SK-N-MC (cell line): ENCODE measurements at regions not wholly inside any gene's neighbourhood (a gene's known extent, or its start where the extent isn't known, plus 50 kb on each side); places are given as distances from the start of the nearest gene placed in this dataset.

Source experiments
- DNase-seq: peaks from one replicate; pipeline ENCODE4 v3.0.0-alpha.2; 2011; ENCODE audit warnings: low read depth, low spot score
- H3K27ac ChIP-seq: fragments of 200-600 bp; sonication (generic); 2 replicates; pipeline ENCODE4 v1.5.1; 2016; ENCODE audit warnings: mixed run types
- H3K36me3 ChIP-seq: fragments of 200-600 bp; sonication (generic); 2 replicates; pipeline ENCODE4 v1.6.1; 2017; ENCODE audit warnings: antibody characterized with exemption, low read length, mixed read lengths; ENCODE audit not compliant: insufficient read depth
- H3K4me3 ChIP-seq: fragments of 200-600 bp; sonication (generic); 2 replicates; pipeline ENCODE4 v1.5.1; 2016
- H3K9ac ChIP-seq: fragments of 200-600 bp; sonication (generic); 2 replicates; pipeline ENCODE4 v1.8.0; 2017; ENCODE audit warnings: mixed run types, mixed read lengths; ENCODE audit not compliant: insufficient read length
- H3K9me3 ChIP-seq: fragments of 200-600 bp; sonication (generic); 2 replicates; pipeline ENCODE4 v1.6.1; 2017; ENCODE audit warnings: low read depth, mild to moderate bottlenecking, antibody characterized with exemption, low read length, moderate library complexity, mixed read lengths
- EZH2 ChIP-seq: fragments of 200-600 bp; sonication (generic); IDR thresholded peaks from one replicate; pipeline ENCODE4 v1.6.1; 2017; ENCODE audit warnings: antibody characterized with exemption
- FOXP2 ChIP-seq: optimal IDR thresholded peaks from 2 replicates; pipeline ENCODE3; 2011; ENCODE audit warnings: mild to moderate bottlenecking, moderate library complexity; ENCODE audit not compliant: insufficient read depth; ENCODE audit errors: extremely low read length, control extremely low read depth
- POLR2AphosphoS5 ChIP-seq: IDR thresholded peaks from 2 replicates; pipeline ENCODE4 v1.6.1; 2012; ENCODE audit warnings: mild to moderate bottlenecking, low read depth, low read length, borderline replicate concordance

DNA sequence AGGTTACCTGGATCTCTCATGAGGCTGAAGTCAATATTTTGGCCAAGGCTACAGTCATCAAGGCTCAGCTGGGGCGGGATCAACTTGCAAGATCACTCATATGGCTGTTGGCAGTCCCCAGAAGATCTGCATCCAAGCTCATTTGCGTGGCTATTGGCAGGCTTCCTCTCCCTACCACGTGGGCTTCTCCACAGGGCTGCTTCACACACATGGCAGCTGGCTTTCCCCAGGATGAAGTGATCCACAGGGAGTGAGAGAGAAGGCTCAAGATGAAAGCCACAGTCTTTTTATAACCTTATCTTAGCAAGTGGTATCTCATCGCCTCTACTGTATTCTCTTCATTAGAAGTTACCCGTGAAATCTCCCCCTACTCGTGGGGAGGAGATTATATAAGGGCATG, 167.4 kb downstream of the TMEM26 start:
- Histone ChIP-seq H3K36me3 (no peaks in the 10 kb centered on the region), H3K9me3 (no peaks in the 10 kb centered on the region), H3K9ac (no peak overlapping the region), H3K4me3 (no peak overlapping the region), H3K27ac (no peak overlapping the region)
- no peak for TF ChIP-seq POLR2AphosphoS5
- no peak for TF ChIP-seq FOXP2
- TF ChIP-seq EZH2 = no peak
- no peak for DNase-seq

DNA sequence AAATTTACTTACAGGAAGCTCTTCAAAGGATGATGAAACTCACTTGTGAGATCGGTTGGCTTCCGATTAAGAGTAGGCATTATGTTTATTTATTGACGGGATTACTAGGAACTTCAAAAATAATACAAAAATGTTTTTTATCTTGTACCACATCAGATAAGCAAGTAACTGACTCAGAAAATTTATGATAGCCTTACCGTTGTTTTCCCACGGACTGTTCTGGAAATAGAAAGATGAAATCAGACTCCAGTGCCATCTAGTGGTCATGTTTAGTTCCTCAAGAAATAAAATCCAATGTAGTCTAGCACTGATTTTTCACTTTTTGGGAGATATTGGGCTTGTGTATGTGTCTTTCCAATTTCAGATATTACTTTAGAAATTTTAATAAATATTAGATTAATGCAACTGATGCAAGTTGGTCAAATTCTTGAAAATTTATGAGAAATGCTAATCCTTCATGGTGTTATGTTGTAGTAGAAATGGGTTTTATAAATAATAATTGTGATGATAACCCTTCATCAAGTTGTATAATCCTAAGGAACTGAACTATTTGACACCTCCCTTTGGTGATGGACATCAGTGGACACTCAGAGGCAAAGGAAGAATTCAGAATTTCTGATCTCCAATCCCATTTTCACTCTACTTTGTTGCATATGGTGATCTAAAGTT, 168.8 kb downstream of the TMEM26 start:
- peak; percentile 66 for DNase-seq
- no peaks in the 10 kb centered on the region for H3K9me3 ChIP-seq
- H3K9ac ChIP-seq = no peak overlapping the region
- H3K36me3 ChIP-seq = no peaks in the 10 kb centered on the region
- TF ChIP-seq FOXP2 = no peak
- no peak for TF ChIP-seq POLR2AphosphoS5
- TF ChIP-seq EZH2 = no peak
- peak overlapping the region; percentile 51; the same call in 1 of the 2 replicates for H3K4me3 ChIP-seq
- H3K27ac ChIP-seq = 0 out of 2 replicates have a peak overlapping the region, but pooled peaks have one; percentile 13

DNA sequence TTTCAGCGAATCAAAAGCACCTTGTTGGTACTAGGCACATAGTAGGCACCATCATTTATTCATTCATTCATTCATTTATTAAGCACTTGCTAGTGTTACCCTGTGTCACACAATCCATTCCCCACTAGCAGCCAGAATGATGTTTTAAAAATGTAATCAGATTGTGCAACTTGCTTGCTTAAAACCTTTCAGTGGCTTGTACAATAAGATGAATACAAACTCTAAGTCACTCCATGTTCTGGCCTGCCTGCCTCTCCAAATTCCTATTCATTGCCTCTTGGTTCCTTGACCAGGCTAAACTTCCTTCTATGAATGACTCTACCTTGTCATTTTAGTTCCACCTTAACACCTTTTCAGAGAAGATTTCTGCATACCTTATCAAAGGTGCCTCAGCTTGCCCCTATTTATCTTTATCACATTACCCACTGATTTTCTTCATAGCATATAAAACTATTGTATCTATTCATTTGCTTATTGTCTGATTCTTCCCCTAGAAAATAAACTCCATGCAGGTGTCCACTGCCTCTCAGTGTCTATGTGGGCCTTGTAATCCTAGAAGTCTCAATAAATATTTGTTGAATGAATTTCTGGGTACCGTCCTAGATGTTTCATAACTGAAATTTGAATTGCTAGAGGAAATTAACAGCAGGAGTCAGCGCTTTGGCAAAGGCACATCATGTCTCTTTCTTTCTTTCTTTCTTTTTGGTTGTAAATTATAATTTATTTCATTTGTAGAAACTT, 169.5 kb downstream of the TMEM26 start:
- H3K36me3 ChIP-seq = no peaks in the 10 kb centered on the region
- H3K9ac ChIP-seq = no peak overlapping the region
- H3K9me3 ChIP-seq = no peaks in the 10 kb centered on the region
- TF ChIP-seq POLR2AphosphoS5 (no peak), FOXP2 (no peak), EZH2 (no peak)
- 0 out of 2 replicates have a peak overlapping the region, but pooled peaks have one; percentile 13 for H3K27ac ChIP-seq
- peak overlapping the region; percentile 51; the same call in 1 of the 2 replicates for H3K4me3 ChIP-seq
- no peak for DNase-seq

DNA sequence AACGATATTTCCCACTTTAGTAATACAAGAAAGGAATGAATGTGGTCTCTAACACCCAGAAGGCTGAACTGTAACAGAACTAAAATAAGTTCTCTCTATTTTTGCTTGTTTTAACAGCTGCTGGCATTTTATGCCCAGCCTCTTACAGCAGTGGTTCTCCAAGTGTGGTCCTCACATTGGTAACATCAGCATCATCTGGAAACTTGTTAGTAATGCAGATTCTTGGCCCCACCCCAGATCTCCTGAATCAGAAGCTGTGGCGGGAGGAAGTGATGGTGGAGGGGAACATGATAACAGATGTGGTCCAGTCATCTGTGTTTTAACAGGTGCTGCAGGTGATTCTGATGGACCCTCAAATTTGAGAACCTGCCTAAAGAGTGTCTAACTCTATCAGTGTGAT, 170.1 kb downstream of the TMEM26 start:
- Histone ChIP-seq H3K36me3 (no peaks in the 10 kb centered on the region), H3K27ac (no peak overlapping the region), H3K4me3 (no peak overlapping the region), H3K9me3 (no peaks in the 10 kb centered on the region), H3K9ac (no peak overlapping the region)
- DNase-seq = no peak
- no peak for TF ChIP-seq FOXP2
- TF ChIP-seq EZH2 = no peak
- TF ChIP-seq POLR2AphosphoS5 = no peak

DNA sequence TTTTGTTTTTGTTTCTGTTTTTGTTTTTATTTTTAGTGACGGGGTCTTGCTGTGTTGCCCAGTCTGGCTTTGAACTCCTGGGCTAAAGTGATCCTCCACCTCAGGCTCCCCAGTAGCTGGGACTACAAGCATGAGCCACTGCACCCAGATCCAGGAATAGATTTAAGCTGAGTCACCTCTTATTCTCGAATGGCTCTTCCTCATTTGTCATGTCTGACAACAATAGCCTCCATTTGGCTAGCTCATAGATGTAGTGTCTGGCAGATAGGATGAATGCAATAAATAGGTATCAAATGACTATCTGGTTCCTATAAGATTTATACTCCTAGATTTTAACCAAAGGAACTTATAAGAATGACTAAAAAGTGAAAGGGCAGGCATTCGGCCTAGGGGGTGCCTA, 172.9 kb downstream of the TMEM26 start:
- DNase-seq = no peak
- Histone ChIP-seq H3K27ac (no peak overlapping the region), H3K36me3 (no peaks in the 10 kb centered on the region), H3K9ac (no peak overlapping the region), H3K4me3 (no peak overlapping the region), H3K9me3 (no peaks in the 10 kb centered on the region)
- TF ChIP-seq EZH2 (no peak), FOXP2 (no peak), POLR2AphosphoS5 (no peak)

DNA sequence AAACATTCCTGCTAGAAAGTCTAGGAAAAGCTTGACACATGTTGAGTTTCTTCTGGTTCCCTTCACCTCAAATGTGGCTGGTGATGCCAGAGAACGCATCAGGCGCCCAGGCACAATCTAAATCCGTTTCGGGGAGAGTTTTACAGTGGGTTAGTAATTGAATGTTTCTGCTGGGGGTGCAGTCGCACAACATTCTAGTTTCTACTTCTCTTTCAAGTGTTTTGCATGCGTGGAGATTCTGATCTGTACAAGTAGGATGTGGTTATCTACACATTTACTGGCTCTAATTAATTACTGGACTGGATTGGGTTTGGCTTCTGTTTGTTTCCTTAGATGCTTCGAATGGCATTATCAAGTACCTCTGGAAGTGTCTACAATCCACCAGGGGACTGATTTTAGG, 173.8 kb downstream of the TMEM26 start:
- H3K9ac ChIP-seq = no peak overlapping the region
- no peak for TF ChIP-seq EZH2
- no peak for TF ChIP-seq POLR2AphosphoS5
- no peak for TF ChIP-seq FOXP2
- H3K36me3 ChIP-seq = no peaks in the 10 kb centered on the region
- no peak for DNase-seq
- H3K27ac ChIP-seq = no peak overlapping the region
- H3K9me3 ChIP-seq = no peaks in the 10 kb centered on the region
- no peak overlapping the region for H3K4me3 ChIP-seq

DNA sequence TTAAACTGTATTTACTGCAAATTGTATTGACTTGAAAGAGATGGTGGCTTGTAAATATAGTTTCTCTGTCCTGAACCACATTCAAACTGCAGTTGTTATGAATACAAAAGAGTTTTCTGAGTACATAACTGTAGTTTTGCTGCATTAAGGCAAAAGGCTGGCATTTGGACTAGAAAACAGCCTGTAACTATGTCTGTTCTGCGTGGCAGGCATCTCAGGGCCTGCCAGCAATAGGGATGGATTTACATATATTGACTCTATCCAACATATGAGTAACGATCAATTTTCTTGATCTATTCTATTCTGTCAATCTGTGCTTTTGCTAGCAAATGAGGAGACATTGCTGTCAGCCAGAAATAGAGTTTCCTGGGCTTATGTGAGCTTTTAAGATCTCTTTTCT, 174.6 kb downstream of the TMEM26 start:
- Histone ChIP-seq H3K27ac (no peak overlapping the region), H3K4me3 (no peak overlapping the region), H3K9ac (no peak overlapping the region), H3K36me3 (no peaks in the 10 kb centered on the region), H3K9me3 (no peaks in the 10 kb centered on the region)
- no peak for DNase-seq
- no peak for TF ChIP-seq FOXP2
- TF ChIP-seq POLR2AphosphoS5 = no peak
- no peak for TF ChIP-seq EZH2

DNA sequence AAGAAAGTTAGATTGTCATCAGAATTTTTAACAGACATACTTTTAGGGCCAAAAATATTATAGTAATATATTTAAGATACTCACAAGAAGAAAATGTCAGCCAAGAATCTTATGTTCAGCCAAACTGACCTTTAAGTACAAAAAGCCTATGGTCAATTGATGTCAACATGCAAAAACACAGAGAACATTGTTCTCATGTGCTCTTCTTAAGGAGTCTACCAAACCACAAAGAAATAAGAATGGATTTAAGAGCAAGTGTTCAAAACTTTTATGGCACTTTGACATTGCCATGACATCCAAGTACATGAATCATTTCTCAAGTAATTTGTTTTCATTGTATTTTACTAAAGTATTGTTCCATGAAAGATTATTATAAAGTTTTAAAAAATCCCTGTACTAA, 180.4 kb downstream of the TMEM26 start:
- Histone ChIP-seq H3K9me3 (no peaks in the 10 kb centered on the region), H3K4me3 (no peak overlapping the region), H3K36me3 (no peaks in the 10 kb centered on the region), H3K9ac (no peak overlapping the region), H3K27ac (no peak overlapping the region)
- TF ChIP-seq EZH2 = no peak
- no peak for TF ChIP-seq FOXP2
- no peak for TF ChIP-seq POLR2AphosphoS5
- DNase-seq = no peak
